ENCODE measurements at regions not wholly inside any gene's neighbourhood (a gene's known extent, or its start where the extent isn't known, plus 50 kb on each side); places are given as distances from the start of the nearest gene placed in this dataset.

GRCh38 chr6:90925726-90926125 is 338.9 kb upstream of the MAP3K7 start:
- DNase-seq: no peak

GRCh38 chr6:90922325-90922724 is 335.5 kb upstream of the MAP3K7 start:
- DNase-seq: no peak

- no peak for DNase-seq
Observed at GRCh38 chr6:90918361-90918760, 331.5 kb upstream of the MAP3K7 start.

- DNase-seq: no peak
Observed at GRCh38 chr6:90917376-90917775, 330.5 kb upstream of the MAP3K7 start.

GRCh38 chr6:90916968-90917367 is 330.1 kb upstream of the MAP3K7 start:
- no peak for DNase-seq

- DNase-seq: no peak
Observed at GRCh38 chr6:90915224-90915915, 328.5 kb upstream of the MAP3K7 start.

GRCh38 chr6:90914312-90914711 is 327.4 kb upstream of the MAP3K7 start:
- no peak for DNase-seq

- no peak for DNase-seq
Observed at GRCh38 chr6:90913266-90913960, 326.5 kb upstream of the MAP3K7 start.

GRCh38 chr6:90911642-90912041 is 324.8 kb upstream of the MAP3K7 start:
- no peak for DNase-seq

- no peak for DNase-seq
Observed at GRCh38 chr6:90910893-90911292, 324.0 kb upstream of the MAP3K7 start.

- DNase-seq: no peak
Observed at GRCh38 chr6:90907931-90908655, 321.2 kb upstream of the MAP3K7 start.

GRCh38 chr6:90905351-90905750 is 318.5 kb upstream of the MAP3K7 start:
- peak; percentile 82 for DNase-seq

- DNase-seq: no peak
Observed at GRCh38 chr6:90900034-90900433, 313.2 kb upstream of the MAP3K7 start.

- DNase-seq: no peak
Observed at GRCh38 chr6:90898763-90899162, 311.9 kb upstream of the MAP3K7 start.

- no peak for DNase-seq
Observed at GRCh38 chr6:90896075-90896547, 309.2 kb upstream of the MAP3K7 start.

GRCh38 chr6:90895299-90896074 is 308.6 kb upstream of the MAP3K7 start:
- no peak for DNase-seq

- no peak for DNase-seq
Observed at GRCh38 chr6:90894285-90895130, 307.6 kb upstream of the MAP3K7 start.

GRCh38 chr6:90893400-90893799 is 306.5 kb upstream of the MAP3K7 start:
- no peak for DNase-seq

- DNase-seq: no peak
Observed at GRCh38 chr6:90892271-90892670, 305.4 kb upstream of the MAP3K7 start.

- DNase-seq: no peak
Observed at GRCh38 chr6:90891355-90891754, 304.5 kb upstream of the MAP3K7 start.

GRCh38 chr6:90890683-90891330 is 303.9 kb upstream of the MAP3K7 start:
- DNase-seq: no peak

- no peak for DNase-seq
Observed at GRCh38 chr6:90887764-90888163, 300.9 kb upstream of the MAP3K7 start.
